ENCODE measurements at regions not wholly inside any gene's neighbourhood (a gene's known extent, or its start where the extent isn't known, plus 50 kb on each side); places are given as distances from the start of the nearest gene placed in this dataset.

DNA sequence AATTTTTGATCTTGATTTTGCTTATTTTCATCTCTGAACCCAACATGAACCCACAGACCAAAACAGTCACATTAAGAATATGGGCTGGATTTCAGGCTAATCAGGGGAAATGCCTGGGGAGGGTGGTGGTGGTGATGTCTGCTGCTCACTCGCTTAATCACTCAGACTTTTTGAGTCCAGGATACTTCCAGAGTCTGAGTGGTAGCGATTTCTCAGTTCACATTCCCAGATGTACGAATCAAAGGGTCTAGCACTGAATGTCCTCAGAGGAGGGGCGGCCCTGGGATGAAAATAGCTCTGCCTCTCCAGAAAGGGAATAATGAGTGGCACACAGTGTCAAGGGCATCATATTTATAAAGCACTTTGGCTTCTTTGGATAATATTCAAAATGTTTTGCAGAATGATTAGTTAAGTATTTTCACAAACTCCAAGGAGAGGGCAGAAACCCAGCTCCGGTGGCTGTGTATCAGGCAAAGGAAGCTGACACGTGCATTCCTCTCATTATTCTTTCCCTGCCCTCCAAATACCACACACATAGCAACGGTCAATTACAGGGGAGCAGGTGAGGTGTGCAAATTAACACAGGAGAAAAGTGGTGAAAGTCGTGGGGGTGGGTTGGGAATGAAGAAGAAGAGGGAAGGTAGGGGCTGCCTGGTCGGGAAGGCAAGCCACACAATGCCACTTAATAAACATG, 345.2 kb upstream of the RSPO3 start:
- DNase-seq (ENCODE audit: low read depth, low spot score) = no peak
- Histone ChIP-seq H3K9ac (ENCODE audit: control insufficient read depth, insufficient read depth, low read length) (no peak overlapping the region), H3K27ac (ENCODE audit: control insufficient read depth, insufficient read depth) (no peak overlapping the region), H3K36me3 (ENCODE audit: control insufficient read depth in 2 of 2, insufficient read depth in 2 of 2, low read length in 1 of 2) (no peaks in the 10 kb centered on the region), H2AFZ (ENCODE audit: control insufficient read depth, low read depth, low read length) (no peak overlapping the region), H3K27me3 (replicated peaks in 1 of 2; ENCODE audit: control insufficient read depth in 2 of 2, insufficient read depth in 2 of 2, low read length in 1 of 2) (no peaks in the 10 kb centered on the region; a peak in 1 of 4 replicates), H3K4me3 (no peak overlapping the region), H3K4me1 (ENCODE audit: control insufficient read depth, insufficient read depth, low read length) (no peaks in the 10 kb centered on the region), H3K4me2 (ENCODE audit: control insufficient read depth, insufficient read depth) (no peak overlapping the region), H3K9me3 (replicated peaks; ENCODE audit: control insufficient read depth, insufficient read depth, low read length) (no peaks in the 10 kb centered on the region), H3K79me2 (ENCODE audit: control insufficient read depth, insufficient read depth, low read length) (no peaks in the 10 kb centered on the region), H4K20me1 (ENCODE audit: control insufficient read depth, insufficient read depth) (no peaks in the 10 kb centered on the region)
- no peak for ATAC-seq
- ChIA-PET CTCF (no interaction called here), RAD21 (ENCODE audit: unreplicated experiment) (no interaction called here), SMC1A (ENCODE audit: uncharacterized antibody, unreplicated experiment) (no interaction called here), POLR2A (no interaction called here)
- no TSS peak for BruUV-seq (replicated peaks)
- no peak for FAIRE-seq
- in situ Hi-C loops (cut with MboI) = no loop called here
- WGBS (ENCODE audit: insufficient coverage, insufficient replicate concordance, low lambda C conversion rate, missing lambda C conversion rate) = 25% methylated on average over 9 of the region's 9 CpGs
- no peak for TF ChIP-seq KDM1A (IDR thresholded peaks at IDR 0.05; ENCODE audit: borderline replicate concordance)
- TF ChIP-seq BHLHE40 (IDR thresholded peaks at IDR 0.05; ENCODE audit: borderline replicate concordance in 1 of 2, low read depth in 2 of 2, low read length in 1 of 2) = no peak
- no peak for TF ChIP-seq PAX8 (IDR thresholded peaks at IDR 0.05)
- TF ChIP-seq CBX5 (IDR thresholded peaks at IDR 0.05; ENCODE audit: low read depth) = no peak
- TF ChIP-seq ZNF217 (IDR thresholded peaks at IDR 0.05) = no peak
- TF ChIP-seq TCF3 (IDR thresholded peaks at IDR 0.05; ENCODE audit: borderline replicate concordance, insufficient read depth, low read depth, low read length) = no peak
- no peak for TF ChIP-seq BMI1 (IDR thresholded peaks at IDR 0.05; ENCODE audit: borderline replicate concordance)
- no peak for TF ChIP-seq FOXM1 (IDR thresholded peaks at IDR 0.05; ENCODE audit: low read depth, low read length)
- no peak for TF ChIP-seq CBX3 (IDR thresholded peaks at IDR 0.05; ENCODE audit: borderline replicate concordance, low read depth)
- no peak for TF ChIP-seq SREBF1 (IDR thresholded peaks at IDR 0.05; ENCODE audit: low read length)
- intact Hi-C loops (cut with micrococcal nuclease; ENCODE audit: unreplicated experiment) = no loop called here

Measured in GM12878 (cell line).